DOHH2 (cell line): ENCODE measurements at regions not wholly inside any gene's neighbourhood (a gene's known extent, or its start where the extent isn't known, plus 50 kb on each side); places are given as distances from the start of the nearest gene placed in this dataset.
A peak's percentile ranks its signal among the peaks of the same experiment; 100 is the strongest.

Experiments used
- H3F3A ChIP-seq: fragments of 200-600 bp; sonication (generic), shearing (Covaris generic); 2 replicates; pipeline ENCODE4 v1.6.0; 2016; ENCODE audit warnings: antibody characterized with exemption, mild to moderate bottlenecking; ENCODE audit not compliant: control insufficient read depth, insufficient read depth
- H3K27ac ChIP-seq: fragments of 200-600 bp; sonication (generic); 2 replicates; pipeline ENCODE4 v1.5.1; 2014; ENCODE audit warnings: low read depth, mild to moderate bottlenecking, low read length, moderate library complexity
- H3K27me3 ChIP-seq: fragments of 200-600 bp; sonication (generic); 2 replicates; pipeline ENCODE4 v1.6.1; 2014; ENCODE audit warnings: mild to moderate bottlenecking, low read length, mixed read lengths; ENCODE audit not compliant: control insufficient read depth
- H3K36me3 ChIP-seq: fragments of 200-600 bp; sonication (generic); 2 replicates; pipeline ENCODE4 v1.6.1; 2014; ENCODE audit warnings: mild to moderate bottlenecking, low read length, moderate library complexity, mixed read lengths; ENCODE audit not compliant: control insufficient read depth
- H3K4me1 ChIP-seq: fragments of 200-600 bp; sonication (generic); 2 replicates; pipeline ENCODE4 v1.6.1; 2014; ENCODE audit warnings: mild to moderate bottlenecking, low read length, mixed read lengths; ENCODE audit not compliant: control insufficient read depth
- H3K4me2 ChIP-seq: fragments of 200-600 bp; sonication (generic); 2 replicates; pipeline ENCODE4 v1.6.0; 2014; ENCODE audit warnings: mild to moderate bottlenecking, low read length, moderate library complexity
- H3K4me3 ChIP-seq: fragments of 200-600 bp; sonication (generic); 2 replicates; pipeline ENCODE4 v1.5.1; 2014; ENCODE audit warnings: mild to moderate bottlenecking, low read length, mixed read lengths
- H3K79me2 ChIP-seq: fragments of 200-600 bp; sonication (generic); 2 replicates; pipeline ENCODE4 v1.6.1; 2014; ENCODE audit warnings: mild to moderate bottlenecking, low read length, mixed read lengths; ENCODE audit not compliant: control insufficient read depth
- H3K9me2 ChIP-seq: fragments of 200-600 bp; sonication (generic); replicated peaks from 2 replicates; pipeline ENCODE4 v1.6.1; 2014; ENCODE audit warnings: mild to moderate bottlenecking, low read length, mixed read lengths; ENCODE audit not compliant: control insufficient read depth
- H3K9me3 ChIP-seq: fragments of 200-600 bp; sonication (generic); 2 replicates; pipeline ENCODE4 v1.6.1; 2014; ENCODE audit warnings: antibody characterized with exemption, low read length, mixed read lengths; ENCODE audit not compliant: control insufficient read depth, insufficient read depth
- H4K20me1 ChIP-seq: fragments of 200-600 bp; sonication (generic); 2 replicates; pipeline ENCODE4 v1.6.0; 2014; ENCODE audit warnings: low read depth, mild to moderate bottlenecking, antibody characterized with exemption, low read length, moderate library complexity; ENCODE audit not compliant: control insufficient read depth, insufficient read depth
- EZH2phosphoT487 ChIP-seq: fragments of 200-600 bp; sonication (generic); IDR thresholded peaks from 2 replicates; pipeline ENCODE4 v1.6.1; 2017; ENCODE audit warnings: borderline replicate concordance, mild to moderate bottlenecking, antibody characterized with exemption, low read length, moderate library complexity, mixed read lengths
- TF ChIP-seq, protein P1 (sequence below): fragments of 200-600 bp; sonication (generic); IDR thresholded peaks from one replicate; pipeline ENCODE4 v1.5.1; 2014; ENCODE audit warnings: antibody characterized with exemption, mild to moderate bottlenecking, low read depth, low read length; ENCODE audit not compliant: poor library complexity, severe bottlenecking

DNA sequence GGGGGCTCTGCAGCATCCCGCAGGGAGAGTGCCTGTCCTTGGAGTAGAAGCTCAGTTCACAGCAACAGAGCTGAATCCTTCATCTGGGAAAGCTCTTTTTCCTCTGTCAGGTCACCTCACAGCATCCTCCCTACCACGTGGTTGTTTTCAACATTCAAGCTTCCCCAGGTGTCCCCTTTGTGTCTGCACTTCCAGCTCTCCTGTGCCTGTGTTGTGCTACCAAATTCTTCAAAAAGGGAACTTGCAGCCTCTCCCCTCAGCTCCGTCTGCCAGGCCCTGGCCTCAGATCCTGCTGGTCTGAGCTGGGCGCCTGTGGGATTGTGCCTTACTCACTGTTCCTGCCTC lies 108.4 kb downstream of the FOXF2 start:
- H3K9me3 ChIP-seq = no peaks in the 10 kb centered on the region
- TF ChIP-seq, protein P1, sequence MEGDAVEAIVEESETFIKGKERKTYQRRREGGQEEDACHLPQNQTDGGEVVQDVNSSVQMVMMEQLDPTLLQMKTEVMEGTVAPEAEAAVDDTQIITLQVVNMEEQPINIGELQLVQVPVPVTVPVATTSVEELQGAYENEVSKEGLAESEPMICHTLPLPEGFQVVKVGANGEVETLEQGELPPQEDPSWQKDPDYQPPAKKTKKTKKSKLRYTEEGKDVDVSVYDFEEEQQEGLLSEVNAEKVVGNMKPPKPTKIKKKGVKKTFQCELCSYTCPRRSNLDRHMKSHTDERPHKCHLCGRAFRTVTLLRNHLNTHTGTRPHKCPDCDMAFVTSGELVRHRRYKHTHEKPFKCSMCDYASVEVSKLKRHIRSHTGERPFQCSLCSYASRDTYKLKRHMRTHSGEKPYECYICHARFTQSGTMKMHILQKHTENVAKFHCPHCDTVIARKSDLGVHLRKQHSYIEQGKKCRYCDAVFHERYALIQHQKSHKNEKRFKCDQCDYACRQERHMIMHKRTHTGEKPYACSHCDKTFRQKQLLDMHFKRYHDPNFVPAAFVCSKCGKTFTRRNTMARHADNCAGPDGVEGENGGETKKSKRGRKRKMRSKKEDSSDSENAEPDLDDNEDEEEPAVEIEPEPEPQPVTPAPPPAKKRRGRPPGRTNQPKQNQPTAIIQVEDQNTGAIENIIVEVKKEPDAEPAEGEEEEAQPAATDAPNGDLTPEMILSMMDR = no peak
- no peak for TF ChIP-seq EZH2phosphoT487
- no peaks in the 10 kb centered on the region for H3K9me2 ChIP-seq
- no peaks in the 10 kb centered on the region for H3K79me2 ChIP-seq
- no peaks in the 10 kb centered on the region for H3F3A ChIP-seq
- H3K27me3 ChIP-seq = 0 out of 2 replicates have a peak, but pooled peaks cover 4% of the 10 kb centered on the region
- H3K27ac ChIP-seq = no peak overlapping the region
- H3K4me3 ChIP-seq = no peak overlapping the region
- no peaks in the 10 kb centered on the region for H3K4me1 ChIP-seq
- H3K4me2 ChIP-seq = no peak overlapping the region
- no peaks in the 10 kb centered on the region for H4K20me1 ChIP-seq
- no peaks in the 10 kb centered on the region for H3K36me3 ChIP-seq

DNA sequence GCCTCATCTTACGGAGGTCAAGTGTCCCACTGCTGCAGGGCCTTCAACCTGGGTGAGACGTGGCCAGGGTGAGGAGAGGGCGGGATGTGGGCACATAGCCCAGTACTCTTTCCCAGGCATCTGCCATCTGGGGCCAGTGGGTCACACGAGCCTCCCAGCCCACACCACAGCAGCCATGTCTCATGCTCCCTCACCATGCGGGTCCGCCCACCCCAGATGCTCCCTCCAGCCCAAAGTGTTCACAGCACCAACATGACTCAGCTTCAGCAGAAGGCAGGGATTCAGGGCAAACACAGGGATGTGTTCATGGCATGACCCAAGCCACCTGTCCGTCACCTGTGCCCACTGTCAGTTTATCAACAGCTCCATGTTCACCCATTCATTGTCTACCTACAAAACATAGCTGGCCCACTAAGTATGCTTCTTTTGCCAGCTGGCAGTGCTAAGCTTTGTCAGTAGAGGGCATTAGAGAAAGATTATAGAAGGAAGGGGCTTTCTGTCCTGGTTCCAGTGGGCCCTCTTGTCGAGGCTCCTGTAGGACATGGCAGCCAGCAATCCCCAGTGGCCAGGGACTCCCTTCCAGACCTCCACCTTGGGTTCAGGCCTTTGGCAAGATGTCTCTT lies 109.2 kb downstream of the FOXF2 start:
- Histone ChIP-seq H3F3A (no peaks in the 10 kb centered on the region), H3K36me3 (no peaks in the 10 kb centered on the region), H3K4me1 (no peaks in the 10 kb centered on the region), H3K79me2 (no peaks in the 10 kb centered on the region), H3K4me3 (no peak overlapping the region), H3K4me2 (no peak overlapping the region), H3K27me3 (peaks cover 8% of the 10 kb centered on the region; the same call in 1 of the 2 replicates), H3K27ac (no peak overlapping the region), H3K9me3 (no peaks in the 10 kb centered on the region), H4K20me1 (no peaks in the 10 kb centered on the region), H3K9me2 (no peaks in the 10 kb centered on the region)
- TF ChIP-seq, protein P1 = peak; percentile 35
- no peak for TF ChIP-seq EZH2phosphoT487

DNA sequence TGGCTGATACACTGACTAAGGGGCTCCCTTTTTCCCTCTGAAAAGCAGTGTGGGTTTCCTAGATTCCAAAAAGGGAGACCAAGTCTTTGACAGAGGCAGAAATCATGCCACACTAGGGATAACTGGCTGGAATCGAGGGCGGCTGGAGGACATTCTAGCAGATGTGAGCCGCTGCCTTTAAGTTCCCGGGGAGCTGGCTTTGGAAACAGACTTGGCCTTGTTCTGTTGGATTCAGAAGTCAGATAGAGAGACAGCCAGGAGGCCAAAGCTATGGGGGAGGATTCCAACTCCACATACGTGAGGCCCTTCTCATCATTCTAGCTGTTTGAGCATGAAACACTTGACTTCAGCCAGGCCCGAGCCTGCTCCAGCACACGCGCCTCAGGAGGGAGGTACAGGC lies 109.9 kb upstream of the FOXC1 start:
- H3K9me3 ChIP-seq = no peaks in the 10 kb centered on the region
- peaks cover 8% of the 10 kb centered on the region; the same call in 1 of the 2 replicates for H3K27me3 ChIP-seq
- H3K4me1 ChIP-seq = no peaks in the 10 kb centered on the region
- TF ChIP-seq EZH2phosphoT487 = no peak
- TF ChIP-seq, protein P1 = no peak
- H3K9me2 ChIP-seq = no peaks in the 10 kb centered on the region
- no peaks in the 10 kb centered on the region for H3K79me2 ChIP-seq
- no peaks in the 10 kb centered on the region for H3K36me3 ChIP-seq
- H4K20me1 ChIP-seq = no peaks in the 10 kb centered on the region
- no peak overlapping the region for H3K4me3 ChIP-seq
- H3K4me2 ChIP-seq = no peak overlapping the region
- H3K27ac ChIP-seq = no peak overlapping the region
- no peaks in the 10 kb centered on the region for H3F3A ChIP-seq
